ENCODE measurements at regions not wholly inside any gene's neighbourhood (a gene's known extent, or its start where the extent isn't known, plus 50 kb on each side); places are given as distances from the start of the nearest gene placed in this dataset.
"Not testable (repeated sequence)": the region's sequence is repeated elsewhere in the genome, so short reads cannot be mapped to it uniquely, and the experiment has no call there.

- TF ChIP-seq POLR2A (IDR thresholded peaks at IDR 0.05; ENCODE audit: control extremely low read depth in 1 of 2, low read depth in 2 of 2, low read length in 2 of 2); USF2 (IDR thresholded peaks at IDR 0.05; ENCODE audit: low read length); CTCF (IDR thresholded peaks at IDR 0.05; ENCODE audit: control extremely low read depth in 1 of 3, insufficient read depth in 1 of 3, low read depth in 1 of 3, low read length in 3 of 3); TAF1 (IDR thresholded peaks at IDR 0.05; ENCODE audit: low read depth, low read length); EZH2 (IDR thresholded peaks at IDR 0.05; ENCODE audit: low read depth, low read length, severe bottlenecking); POLR2AphosphoS5 (IDR thresholded peaks at IDR 0.05; ENCODE audit: low read depth, low read length); RNF2 (IDR thresholded peaks at IDR 0.05; ENCODE audit: borderline replicate concordance, low read depth, low read length, missing control alignments, poor library complexity, severe bottlenecking); YY1 (IDR thresholded peaks at IDR 0.05; ENCODE audit: low read depth, low read length); SIN3A (conservative IDR thresholded peaks at IDR 0.05 in 1 of 2, IDR thresholded peaks at IDR 0.05 in 1 of 2; ENCODE audit: low read depth in 1 of 2, low read length in 2 of 2); RBBP5 (IDR thresholded peaks at IDR 0.05; ENCODE audit: borderline replicate concordance, low read depth, low read length); BACH1 (IDR thresholded peaks at IDR 0.05; ENCODE audit: low read length): not testable (repeated sequence)
These were observed 149.4 kb upstream of the FAT1 start for GRCh38 chr4:186873095-186873494.

All from H1 (cell line).